RKO (cell line): ENCODE measurements at regions not wholly inside any gene's neighbourhood (a gene's known extent, or its start where the extent isn't known, plus 50 kb on each side); places are given as distances from the start of the nearest gene placed in this dataset.

Experiments
- DNase-seq: peaks from one replicate; pipeline ENCODE4 v3.0.0-alpha.2; 2016; ENCODE audit warnings: low spot score

- DNase-seq = no peak
Observed at GRCh38 chr16:86018071-86018470, 119.1 kb downstream of the IRF8 start.

GRCh38 chr16:86018487-86018886 lies 119.5 kb downstream of the IRF8 start:
- DNase-seq = no peak

- no peak for DNase-seq
Observed at GRCh38 chr16:86018941-86019340, 120.0 kb downstream of the IRF8 start.

- no peak for DNase-seq
Observed at GRCh38 chr16:86019446-86020047, 120.6 kb downstream of the IRF8 start.

GRCh38 chr16:86020971-86021370 lies 122.0 kb downstream of the IRF8 start:
- DNase-seq = no peak

- no peak for DNase-seq
Observed at GRCh38 chr16:86022381-86022960, 123.5 kb downstream of the IRF8 start.

- no peak for DNase-seq
Observed at GRCh38 chr16:86024210-86024609, 125.2 kb downstream of the IRF8 start.

GRCh38 chr16:86025706-86026105 lies 126.7 kb downstream of the IRF8 start:
- no peak for DNase-seq

- no peak for DNase-seq
Observed at GRCh38 chr16:86026171-86026910, 127.4 kb downstream of the IRF8 start.

- DNase-seq = no peak
Observed at GRCh38 chr16:86026916-86027315, 128.0 kb downstream of the IRF8 start.

- DNase-seq = no peak
Observed at GRCh38 chr16:86027373-86028126, 128.6 kb downstream of the IRF8 start.

GRCh38 chr16:86029131-86029741 lies 130.3 kb downstream of the IRF8 start:
- DNase-seq = no peak

- no peak for DNase-seq
Observed at GRCh38 chr16:86030116-86030515, 131.2 kb downstream of the IRF8 start.

GRCh38 chr16:86031141-86031678 lies 132.2 kb downstream of the IRF8 start:
- no peak for DNase-seq

GRCh38 chr16:86033016-86033474 lies 134.1 kb downstream of the IRF8 start:
- DNase-seq = no peak

- no peak for DNase-seq
Observed at GRCh38 chr16:86033971-86034370, 135.0 kb downstream of the IRF8 start.

- DNase-seq = no peak
Observed at GRCh38 chr16:86034421-86034919, 135.5 kb downstream of the IRF8 start.

- no peak for DNase-seq
Observed at GRCh38 chr16:86035906-86036305, 136.9 kb downstream of the IRF8 start.

GRCh38 chr16:86037999-86038925 lies 139.3 kb downstream of the IRF8 start:
- DNase-seq = no peak

GRCh38 chr16:86038926-86039310 lies 140.0 kb downstream of the IRF8 start:
- no peak for DNase-seq

GRCh38 chr16:86039606-86040005 lies 140.6 kb downstream of the IRF8 start:
- no peak for DNase-seq
